NT2/D1 (cell line): ENCODE measurements at regions not wholly inside any gene's neighbourhood (a gene's known extent, or its start where the extent isn't known, plus 50 kb on each side); places are given as distances from the start of the nearest gene placed in this dataset.

ENCODE experiments used
- YY1 ChIP-seq: IDR thresholded peaks from 2 replicates; pipeline ENCODE4 v1.6.1; 2011; ENCODE audit not compliant: insufficient read length, insufficient read depth
- ZNF274 ChIP-seq: IDR thresholded peaks from 2 replicates; pipeline ENCODE4 v1.6.1; 2011; ENCODE audit warnings: mild to moderate bottlenecking, low read depth, low read length

GRCh38 chr2:199612509-199613130, 154.9 kb upstream of the SATB2 start:
- no peak for TF ChIP-seq YY1
- no peak for TF ChIP-seq ZNF274
